Caco-2 (cell line): ENCODE measurements at regions not wholly inside any gene's neighbourhood (a gene's known extent, or its start where the extent isn't known, plus 50 kb on each side); places are given as distances from the start of the nearest gene placed in this dataset.

Experiments
- BruUV-seq: library from RNA; stranded (reverse); fragments of 400-500 nt; replicated peaks from 2 replicates; lab custom pipeline; 2021; lab: Mats Ljungman, UMichigan
- CTCF ChIA-PET: fragments of 300-600 bp; sonication (Branson Sonifier 250); formaldehyde crosslinking; loops from one replicate; lab custom pipeline; 2022; ENCODE audit warnings: antibody characterized with exemption; lab: Charles Lee
- POLR2A ChIA-PET: fragments of 300-600 bp; sonication (Branson Sonifier 250); formaldehyde crosslinking; loops from one replicate; lab custom pipeline; 2022; ENCODE audit warnings: antibody characterized with exemption; lab: Charles Lee
- DNase-seq, 2 experiments: peaks; one replicate each; pipeline versions ENCODE4 v3.0.0 to v3.0.0-alpha.2; 2020 to 2022
- H3K27me3 ChIP-seq: replicated peaks from 2 replicates; pipeline ENCODE4 v1.6.0; 2011; ENCODE audit warnings: low read length; ENCODE audit not compliant: control insufficient read depth, insufficient read depth
- H3K36me3 ChIP-seq: 2 replicates; pipeline ENCODE4 v1.5.1; 2011; ENCODE audit warnings: low read length; ENCODE audit not compliant: control insufficient read depth, insufficient read depth
- H3K4me1 ChIP-seq: fragments of 250-450 bp; sonication (Bioruptor Pico); 2 replicates; pipeline ENCODE4 v1.5.1; 2020; ENCODE audit warnings: mild to moderate bottlenecking
- H3K4me3 ChIP-seq: 2 replicates; pipeline ENCODE4 v1.5.1; 2011; ENCODE audit warnings: low read depth, mild to moderate bottlenecking, control low read depth, low read length
- H3K9me3 ChIP-seq: fragments of 250-450 bp; sonication (Bioruptor Pico); 2 replicates; pipeline ENCODE4 v1.5.1; 2020; ENCODE audit warnings: mild to moderate bottlenecking, moderate library complexity
- H3K27ac Mint-ChIP-seq: one replicate; pipeline ENCODE4 v1.8.0; 2022; ENCODE audit warnings: mixed read lengths; ENCODE audit not compliant: unreplicated experiment
- H3K27me3 Mint-ChIP-seq: one replicate; pipeline ENCODE4 v1.8.0; 2022; ENCODE audit warnings: mixed read lengths; ENCODE audit not compliant: insufficient read depth, unreplicated experiment
- H3K36me3 Mint-ChIP-seq: one replicate; pipeline ENCODE4 v1.8.0; 2022; ENCODE audit warnings: mild to moderate bottlenecking, mixed read lengths; ENCODE audit not compliant: insufficient read depth, unreplicated experiment
- H3K4me1 Mint-ChIP-seq: one replicate; pipeline ENCODE4 v1.8.0; 2022; ENCODE audit warnings: low read depth, mixed read lengths; ENCODE audit not compliant: unreplicated experiment
- H3K4me3 Mint-ChIP-seq: one replicate; pipeline ENCODE4 v1.8.0; 2022; ENCODE audit warnings: mild to moderate bottlenecking, moderate library complexity, mixed read lengths; ENCODE audit not compliant: unreplicated experiment
- H3K9me3 Mint-ChIP-seq: one replicate; pipeline ENCODE4 v1.8.0; 2022; ENCODE audit warnings: mixed read lengths; ENCODE audit not compliant: unreplicated experiment
- intact Hi-C: fragments of 100-400 bp; cut with micrococcal nuclease; formaldehyde crosslinking; loops from one replicate; pipeline ENCODE4 v1.10.0; 2022; ENCODE audit not compliant: unreplicated experiment
- TF ChIP-seq, protein P1 (sequence below), 2 experiments: fragments of 200-600 bp in 1 of 2; IDR thresholded peaks; 1 replicate in 1 of 2; 2 replicates in 1 of 2; pipeline versions ENCODE4 v1.5.1 to v1.8.0; 2011 to 2022; ENCODE audit warnings: antibody characterized with exemption in 1 of 2, control low read depth in 1 of 2, inconsistent platforms in 1 of 2, low read depth in 1 of 2, low read length in 1 of 2, mild to moderate bottlenecking in 1 of 2, moderate library complexity in 1 of 2; ENCODE audit not compliant: insufficient read depth in 1 of 2, severe bottlenecking in 1 of 2, unreplicated experiment in 1 of 2

DNA sequence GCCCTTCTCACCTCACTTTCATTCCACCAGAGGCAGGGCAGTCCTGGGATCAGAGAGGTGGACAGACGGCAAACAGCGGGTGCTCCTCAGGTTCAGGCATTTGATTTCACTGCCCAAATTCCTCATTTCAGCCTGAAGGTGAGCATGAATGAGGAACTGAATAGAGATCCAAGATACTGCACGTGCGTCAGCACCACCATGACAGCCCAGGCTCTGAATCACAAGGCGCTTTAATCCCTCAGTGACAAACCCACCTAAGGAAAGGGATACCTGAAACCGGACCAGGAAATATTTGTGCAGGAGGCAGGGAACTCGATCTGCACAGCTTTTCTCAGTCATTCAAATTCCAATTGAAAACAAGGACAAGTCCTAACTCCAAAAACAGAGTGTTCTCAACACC is 174.8 kb upstream of the HEY2 start:
- Mint-ChIP-seq H3K36me3 (no peaks in the 10 kb centered on the region), H3K9me3 (no peaks in the 10 kb centered on the region), H3K4me3 (no peak overlapping the region), H3K27me3 (peaks cover 18% of the 10 kb centered on the region), H3K4me1 (no peaks in the 10 kb centered on the region), H3K27ac (no peak overlapping the region)
- H3K9me3 ChIP-seq, result no peaks in the 10 kb centered on the region
- no TSS peak for BruUV-seq
- no peaks in the 10 kb centered on the region; the same call in 1 of the 2 replicates for H3K27me3 ChIP-seq
- CTCF ChIA-PET, result no interaction called here
- H3K36me3 ChIP-seq, result no peaks in the 10 kb centered on the region
- TF ChIP-seq, protein P1, sequence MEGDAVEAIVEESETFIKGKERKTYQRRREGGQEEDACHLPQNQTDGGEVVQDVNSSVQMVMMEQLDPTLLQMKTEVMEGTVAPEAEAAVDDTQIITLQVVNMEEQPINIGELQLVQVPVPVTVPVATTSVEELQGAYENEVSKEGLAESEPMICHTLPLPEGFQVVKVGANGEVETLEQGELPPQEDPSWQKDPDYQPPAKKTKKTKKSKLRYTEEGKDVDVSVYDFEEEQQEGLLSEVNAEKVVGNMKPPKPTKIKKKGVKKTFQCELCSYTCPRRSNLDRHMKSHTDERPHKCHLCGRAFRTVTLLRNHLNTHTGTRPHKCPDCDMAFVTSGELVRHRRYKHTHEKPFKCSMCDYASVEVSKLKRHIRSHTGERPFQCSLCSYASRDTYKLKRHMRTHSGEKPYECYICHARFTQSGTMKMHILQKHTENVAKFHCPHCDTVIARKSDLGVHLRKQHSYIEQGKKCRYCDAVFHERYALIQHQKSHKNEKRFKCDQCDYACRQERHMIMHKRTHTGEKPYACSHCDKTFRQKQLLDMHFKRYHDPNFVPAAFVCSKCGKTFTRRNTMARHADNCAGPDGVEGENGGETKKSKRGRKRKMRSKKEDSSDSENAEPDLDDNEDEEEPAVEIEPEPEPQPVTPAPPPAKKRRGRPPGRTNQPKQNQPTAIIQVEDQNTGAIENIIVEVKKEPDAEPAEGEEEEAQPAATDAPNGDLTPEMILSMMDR (IDR thresholded peaks at IDR 0.05; ENCODE audit: insufficient read depth in 1 of 2, low read depth in 1 of 2, low read length in 1 of 2, severe bottlenecking in 1 of 2, unreplicated experiment in 1 of 2), result no peak
- H3K4me3 ChIP-seq, result no peak overlapping the region
- H3K4me1 ChIP-seq, result no peaks in the 10 kb centered on the region
- POLR2A ChIA-PET, result no interaction called here
- intact Hi-C loops, result no loop called here
- no peak for DNase-seq

DNA sequence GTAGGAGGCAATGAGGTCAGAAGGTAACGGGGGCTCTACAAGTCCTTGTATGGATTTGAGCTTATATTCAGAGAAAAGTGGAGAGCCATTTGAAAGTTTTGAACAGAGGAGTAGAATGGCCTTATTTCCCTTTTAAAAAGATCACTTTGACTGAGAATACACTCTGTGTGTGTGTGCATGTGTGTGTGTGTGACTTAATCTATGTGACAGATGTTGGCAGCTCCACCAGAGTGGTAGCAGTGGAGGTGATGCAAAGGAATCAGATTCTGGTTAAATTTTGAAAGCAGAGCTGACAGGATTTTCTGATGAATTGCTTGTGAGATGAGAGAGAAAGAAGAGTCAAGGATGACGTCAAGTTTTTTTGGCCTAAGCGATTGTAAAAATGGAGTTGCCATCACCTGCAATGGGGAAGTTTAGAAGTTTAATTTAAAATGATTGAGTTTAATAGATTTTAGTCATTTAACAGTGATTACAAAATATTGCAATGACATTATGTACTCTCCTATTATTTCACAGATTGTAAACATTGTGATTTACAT is 172.2 kb upstream of the HEY2 start:
- Histone ChIP-seq H3K4me3 (no peak overlapping the region), H3K9me3 (no peaks in the 10 kb centered on the region), H3K27me3 (no peaks in the 10 kb centered on the region; the same call in 1 of the 2 replicates), H3K36me3 (no peaks in the 10 kb centered on the region), H3K4me1 (no peaks in the 10 kb centered on the region)
- Mint-ChIP-seq H3K4me1 (no peaks in the 10 kb centered on the region), H3K4me3 (no peak overlapping the region), H3K9me3 (no peaks in the 10 kb centered on the region), H3K36me3 (no peaks in the 10 kb centered on the region), H3K27me3 (peaks cover 11% of the 10 kb centered on the region), H3K27ac (no peak overlapping the region)
- TF ChIP-seq, protein P1 (IDR thresholded peaks at IDR 0.05; ENCODE audit: insufficient read depth in 1 of 2, low read depth in 1 of 2, low read length in 1 of 2, severe bottlenecking in 1 of 2, unreplicated experiment in 1 of 2), result no peak
- ChIA-PET POLR2A (no interaction called here), CTCF (no interaction called here)
- DNase-seq, result no peak
- intact Hi-C loops, result no loop called here
- no TSS peak for BruUV-seq

DNA sequence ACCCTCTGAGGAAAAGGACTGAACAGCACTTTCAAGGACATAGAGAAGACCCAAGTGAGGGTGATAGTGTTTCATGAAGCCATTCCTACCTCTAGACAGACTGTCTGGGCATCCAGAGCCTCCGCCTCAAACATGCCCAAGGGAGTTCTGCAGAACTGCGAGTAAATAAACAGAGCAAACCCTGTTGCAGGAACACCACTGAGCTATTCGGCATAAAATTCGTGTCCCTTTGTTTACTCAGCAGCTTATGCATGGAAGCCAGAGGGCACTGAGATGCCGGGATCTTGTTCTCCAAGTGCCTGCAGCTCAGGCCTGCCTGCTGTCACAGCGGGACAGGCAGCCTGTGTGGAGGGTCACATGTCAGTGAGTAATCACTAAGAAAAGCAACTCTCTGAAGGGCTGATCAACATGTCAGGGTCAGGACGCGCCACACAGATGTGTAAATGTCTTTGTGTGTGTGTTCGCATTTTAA is 164.9 kb upstream of the HEY2 start:
- Mint-ChIP-seq H3K4me3 (no peak overlapping the region), H3K27me3 (peaks cover 9% of the 10 kb centered on the region), H3K4me1 (no peaks in the 10 kb centered on the region), H3K27ac (no peak overlapping the region), H3K9me3 (no peaks in the 10 kb centered on the region), H3K36me3 (no peaks in the 10 kb centered on the region)
- TF ChIP-seq, protein P1 (IDR thresholded peaks at IDR 0.05; ENCODE audit: insufficient read depth in 1 of 2, low read depth in 1 of 2, low read length in 1 of 2, severe bottlenecking in 1 of 2, unreplicated experiment in 1 of 2), result no peak
- Histone ChIP-seq H3K9me3 (no peaks in the 10 kb centered on the region), H3K27me3 (no peaks in the 10 kb centered on the region; the same call in 1 of the 2 replicates), H3K4me1 (no peaks in the 10 kb centered on the region), H3K36me3 (no peaks in the 10 kb centered on the region), H3K4me3 (no peak overlapping the region)
- DNase-seq, result peak in 1 of 2 experiments; percentile 2
- POLR2A ChIA-PET, result no interaction called here
- CTCF ChIA-PET, result no interaction called here
- BruUV-seq, result no TSS peak
- intact Hi-C loops, result no loop called here
